Glutamatergic neuron (in vitro differentiated cells): ENCODE measurements at regions not wholly inside any gene's neighbourhood (a gene's known extent, or its start where the extent isn't known, plus 50 kb on each side); places are given as distances from the start of the nearest gene placed in this dataset.
A peak's percentile ranks its signal among the peaks of the same experiment; 100 is the strongest.

ENCODE experiments used
- DNase-seq: peaks from one replicate; pipeline ENCODE4 v3.0.0; 2022
- H3K27ac Mint-ChIP-seq: one replicate; pipeline ENCODE4 v1.8.0; 2020; ENCODE audit warnings: mild to moderate bottlenecking, mixed read lengths, inconsistent platforms; ENCODE audit not compliant: unreplicated experiment
- H3K27me3 Mint-ChIP-seq: one replicate; pipeline ENCODE4 v1.8.0; 2020; ENCODE audit warnings: mild to moderate bottlenecking, moderate library complexity, mixed read lengths, inconsistent platforms; ENCODE audit not compliant: unreplicated experiment
- H3K36me3 Mint-ChIP-seq: one replicate; pipeline ENCODE4 v1.8.0; 2020; ENCODE audit warnings: mild to moderate bottlenecking, mixed read lengths, inconsistent platforms; ENCODE audit not compliant: unreplicated experiment
- H3K4me1 Mint-ChIP-seq: one replicate; pipeline ENCODE4 v1.8.0; 2020; ENCODE audit warnings: mild to moderate bottlenecking, low read depth, mixed read lengths, inconsistent platforms; ENCODE audit not compliant: unreplicated experiment
- H3K4me3 Mint-ChIP-seq: one replicate; pipeline ENCODE4 v1.8.0; 2020; ENCODE audit warnings: mild to moderate bottlenecking, mixed read lengths, inconsistent platforms; ENCODE audit not compliant: unreplicated experiment
- H3K9me3 Mint-ChIP-seq: one replicate; pipeline ENCODE4 v1.8.0; 2020; ENCODE audit warnings: mild to moderate bottlenecking, moderate library complexity, mixed read lengths, inconsistent platforms; ENCODE audit not compliant: unreplicated experiment
- CTCF ChIP-seq: fragments of 200-600 bp; sonication (generic); IDR thresholded peaks from one replicate; pipeline ENCODE4 v1.5.0; 2021; ENCODE audit not compliant: partially characterized antibody, unreplicated experiment

- TF ChIP-seq CTCF = no peak
- Mint-ChIP-seq H3K27me3 (no peaks in the 10 kb centered on the region), H3K4me1 (no peaks in the 10 kb centered on the region), H3K4me3 (no peak overlapping the region), H3K27ac (no peak overlapping the region), H3K9me3 (no peaks in the 10 kb centered on the region), H3K36me3 (no peaks in the 10 kb centered on the region)
- DNase-seq = no peak
Measured at GRCh38 chr2:59029058-59029457, 787.9 kb upstream of the FANCL start.

GRCh38 chr2:59027320-59027719 is 786.2 kb upstream of the FANCL start:
- no peak overlapping the region for H3K27ac Mint-ChIP-seq
- DNase-seq = no peak
- no peak for TF ChIP-seq CTCF
- H3K4me1 Mint-ChIP-seq = no peaks in the 10 kb centered on the region
- no peaks in the 10 kb centered on the region for H3K9me3 Mint-ChIP-seq
- no peaks in the 10 kb centered on the region for H3K27me3 Mint-ChIP-seq
- H3K36me3 Mint-ChIP-seq = no peaks in the 10 kb centered on the region
- no peak overlapping the region for H3K4me3 Mint-ChIP-seq

- peak; percentile 74 for TF ChIP-seq CTCF
- no peaks in the 10 kb centered on the region for H3K27me3 Mint-ChIP-seq
- peak; percentile 79 for DNase-seq
- H3K27ac Mint-ChIP-seq = no peak overlapping the region
- H3K4me1 Mint-ChIP-seq = no peaks in the 10 kb centered on the region
- no peaks in the 10 kb centered on the region for H3K36me3 Mint-ChIP-seq
- H3K4me3 Mint-ChIP-seq = no peak overlapping the region
- H3K9me3 Mint-ChIP-seq = no peaks in the 10 kb centered on the region
Measured at GRCh38 chr2:59025157-59025757, 784.1 kb upstream of the FANCL start.

GRCh38 chr2:59021786-59022185 is 780.7 kb upstream of the FANCL start:
- no peaks in the 10 kb centered on the region for H3K9me3 Mint-ChIP-seq
- no peak for DNase-seq
- H3K27ac Mint-ChIP-seq = no peak overlapping the region
- no peak for TF ChIP-seq CTCF
- H3K4me1 Mint-ChIP-seq = no peaks in the 10 kb centered on the region
- H3K36me3 Mint-ChIP-seq = no peaks in the 10 kb centered on the region
- H3K4me3 Mint-ChIP-seq = no peak overlapping the region
- H3K27me3 Mint-ChIP-seq = no peaks in the 10 kb centered on the region

- Mint-ChIP-seq H3K27me3 (no peaks in the 10 kb centered on the region), H3K9me3 (no peaks in the 10 kb centered on the region), H3K4me1 (no peaks in the 10 kb centered on the region), H3K36me3 (no peaks in the 10 kb centered on the region), H3K4me3 (no peak overlapping the region), H3K27ac (no peak overlapping the region)
- TF ChIP-seq CTCF = no peak
- no peak for DNase-seq
Measured at GRCh38 chr2:59019566-59020159, 778.5 kb upstream of the FANCL start.
